GM21360 (cell line): ENCODE measurements at regions not wholly inside any gene's neighbourhood (a gene's known extent, or its start where the extent isn't known, plus 50 kb on each side); places are given as distances from the start of the nearest gene placed in this dataset.
"Not testable (repeated sequence)": the region's sequence is repeated elsewhere in the genome, so short reads cannot be mapped to it uniquely, and the experiment has no call there.

Source experiments
- ATAC-seq: cut with Tn5 transposase; IDR thresholded peaks from one replicate; pipeline ENCODE4 v1.9.1; 2021; ENCODE audit warnings: mild to moderate bottlenecking, moderate library complexity; ENCODE audit not compliant: unreplicated experiment

DNA sequence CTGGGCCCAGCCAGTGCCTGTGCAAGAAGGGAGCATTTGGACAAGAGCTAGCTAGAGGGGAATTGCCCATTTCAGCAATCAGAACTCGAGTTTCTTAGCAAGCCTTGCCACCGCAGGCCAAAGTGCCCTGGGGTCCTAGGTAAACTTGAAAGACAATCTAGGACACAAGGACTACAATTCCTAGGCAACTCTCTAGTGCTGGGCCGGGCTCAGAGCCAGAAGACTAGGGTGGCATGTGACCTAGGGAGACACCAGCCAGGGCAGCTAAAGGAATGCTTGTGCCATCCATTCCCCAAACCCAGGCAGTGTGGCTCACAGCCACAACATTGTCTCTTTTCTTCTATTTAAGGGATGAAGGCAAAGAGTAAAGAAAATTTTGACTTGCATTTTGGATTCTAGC, 205.0 kb downstream of the BMP4 start:
- ATAC-seq = no peak

- no peak for ATAC-seq
These were observed 207.9 kb downstream of the BMP4 start for GRCh38 chr14:53748691-53749090.

- ATAC-seq = no peak
These were observed 211.8 kb downstream of the BMP4 start for GRCh38 chr14:53744857-53745256.

- ATAC-seq = no peak
These were observed 213.3 kb downstream of the BMP4 start for GRCh38 chr14:53743371-53743770.

GRCh38 chr14:53742233-53742620, 214.4 kb downstream of the BMP4 start:
- no peak for ATAC-seq

GRCh38 chr14:53741479-53742232, 215.0 kb downstream of the BMP4 start:
- ATAC-seq = no peak

DNA sequence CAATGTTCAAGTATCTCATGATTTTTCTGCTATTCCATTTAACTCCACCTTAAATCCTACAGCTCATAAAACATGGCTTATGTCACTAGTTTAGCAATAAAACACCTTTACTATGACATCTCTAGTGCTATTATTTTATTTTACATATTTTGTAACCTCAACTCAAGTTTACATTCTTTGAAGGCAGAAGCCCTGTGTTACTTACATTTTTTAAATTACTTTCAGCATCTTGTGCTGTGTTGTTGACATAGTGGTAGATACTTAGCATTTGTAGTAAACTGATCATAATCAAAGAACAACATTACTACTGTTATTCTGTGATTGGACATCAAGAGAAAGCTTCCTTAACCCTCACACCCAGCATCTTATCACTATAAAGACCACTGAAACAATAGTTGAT, 216.1 kb downstream of the BMP4 start:
- ATAC-seq = no peak

GRCh38 chr14:53735916-53736315, 220.7 kb downstream of the BMP4 start:
- no peak for ATAC-seq

DNA sequence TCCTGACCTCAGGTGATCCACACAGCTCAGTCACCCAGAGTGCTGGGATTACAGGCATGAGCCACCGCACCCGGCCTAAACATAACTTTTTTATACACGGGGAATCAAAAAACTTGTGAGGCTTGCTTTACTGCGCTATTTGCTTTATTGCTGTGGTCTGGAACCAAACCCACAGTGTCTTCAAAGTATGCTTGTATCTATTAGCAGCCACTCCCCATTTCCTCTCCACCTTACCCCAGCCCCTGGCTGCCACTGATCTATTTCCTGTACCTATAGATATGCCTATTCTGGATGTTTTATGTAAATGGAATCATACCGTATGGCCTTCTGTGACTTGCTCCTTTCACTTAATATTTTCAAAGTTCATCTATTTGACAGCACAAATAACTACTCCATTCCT, 233.4 kb downstream of the BMP4 start:
- no peak for ATAC-seq

GRCh38 chr14:53719536-53719935, 237.1 kb downstream of the BMP4 start:
- no peak for ATAC-seq

DNA sequence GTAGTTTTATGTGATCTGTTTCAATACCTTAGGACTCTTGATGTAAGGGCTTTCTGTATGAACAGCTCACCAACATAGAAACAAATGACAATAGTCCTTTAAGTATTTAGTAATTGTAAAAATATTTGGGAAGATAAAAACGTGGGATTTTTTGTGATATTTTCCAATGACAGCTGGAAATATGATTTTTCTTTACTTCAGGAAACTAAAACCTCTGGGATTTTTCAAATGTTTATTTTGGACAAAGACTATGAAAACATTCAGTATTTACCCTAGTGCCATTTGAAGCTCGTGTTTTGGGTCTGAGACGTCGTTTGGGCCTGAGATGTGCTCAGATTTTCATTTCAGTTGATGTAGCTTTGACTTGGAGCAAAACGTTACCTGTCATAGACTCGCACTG, 240.0 kb downstream of the BMP4 start:
- no peak for ATAC-seq

- no peak for ATAC-seq
These were observed 241.4 kb downstream of the BMP4 start for GRCh38 chr14:53715193-53715721.

GRCh38 chr14:53714495-53715192, 242.0 kb downstream of the BMP4 start:
- ATAC-seq = no peak

- not testable (repeated sequence) for ATAC-seq
These were observed 243.7 kb downstream of the BMP4 start for GRCh38 chr14:53712901-53713300.

DNA sequence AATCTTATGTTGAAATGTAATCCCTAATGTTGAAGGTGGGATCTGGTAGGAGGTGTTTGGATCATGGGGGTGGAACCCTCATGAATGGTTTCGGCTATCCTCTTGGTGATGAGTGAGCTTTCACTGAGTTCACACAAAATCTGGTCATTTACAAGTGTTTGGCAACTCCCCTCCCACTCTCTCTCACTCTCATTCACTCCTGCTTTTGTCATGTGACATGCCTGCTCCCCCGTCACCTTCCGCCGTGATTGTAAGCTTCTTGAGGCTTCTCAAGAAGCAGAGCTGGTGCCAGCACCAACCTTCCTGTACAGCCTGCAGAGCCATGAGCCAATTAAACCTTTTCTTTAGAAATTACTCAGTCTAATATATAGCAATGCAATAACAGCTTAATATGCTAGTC, 245.4 kb downstream of the BMP4 start:
- no peak for ATAC-seq

GRCh38 chr14:53710615-53711014, 246.0 kb downstream of the BMP4 start:
- no peak for ATAC-seq

GRCh38 chr14:53709381-53709780, 247.2 kb downstream of the BMP4 start:
- ATAC-seq = no peak

DNA sequence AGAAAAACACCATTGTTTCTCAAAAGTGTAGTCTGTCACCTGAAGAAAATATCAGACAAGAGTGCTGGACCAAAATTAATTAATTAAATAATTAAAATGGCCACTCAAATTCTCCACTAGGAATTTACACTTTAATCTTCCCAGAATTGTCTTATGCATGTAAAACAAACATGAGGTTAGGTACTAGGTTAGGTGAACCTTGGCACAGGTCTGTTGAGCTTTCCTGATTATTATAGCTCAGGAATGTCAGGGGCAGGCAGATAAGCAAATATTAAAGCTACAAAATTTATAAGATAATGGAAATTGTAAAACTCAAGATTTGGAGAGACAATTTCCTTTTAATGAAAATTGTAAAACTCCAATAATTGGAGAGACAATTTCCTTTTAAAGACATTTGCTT, 253.2 kb downstream of the BMP4 start:
- no peak for ATAC-seq

DNA sequence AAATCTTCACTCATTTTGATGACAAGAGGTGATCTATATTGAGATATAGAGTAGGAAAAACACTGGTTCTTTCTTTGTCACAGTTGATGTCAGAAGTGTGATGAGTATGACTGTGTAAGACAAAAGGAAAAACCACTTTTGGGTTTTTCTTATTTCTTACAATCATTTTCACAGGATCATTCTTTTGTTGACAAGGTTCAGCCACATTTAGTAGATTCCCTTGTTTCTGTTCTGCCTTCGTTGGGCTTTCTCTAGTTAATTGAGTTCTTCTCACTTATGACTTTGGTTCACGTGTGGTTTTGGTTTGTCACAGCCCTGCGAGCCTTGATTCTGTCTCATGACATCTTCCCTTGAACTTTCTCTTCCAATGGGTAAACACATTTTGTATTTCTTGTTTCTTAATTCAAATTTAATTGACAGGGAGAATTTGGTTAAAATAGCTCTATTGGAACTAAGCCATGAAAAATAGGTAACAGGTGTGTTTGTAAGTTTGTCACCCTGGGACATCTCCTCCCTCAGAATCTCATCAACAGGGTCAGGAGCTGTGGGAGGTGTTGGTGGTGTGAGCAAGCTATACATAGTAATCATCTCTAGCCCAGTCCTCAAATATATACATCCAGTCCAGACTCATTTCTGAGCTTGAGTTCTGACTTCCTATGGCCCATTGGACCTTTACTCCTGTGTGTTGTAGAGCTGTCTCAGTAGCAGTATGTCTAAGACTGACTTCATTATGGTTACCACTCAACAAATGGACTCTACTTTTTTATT, 255.3 kb downstream of the BMP4 start:
- no peak for ATAC-seq

GRCh38 chr14:53696217-53696965, 260.2 kb downstream of the BMP4 start:
- ATAC-seq = no peak

DNA sequence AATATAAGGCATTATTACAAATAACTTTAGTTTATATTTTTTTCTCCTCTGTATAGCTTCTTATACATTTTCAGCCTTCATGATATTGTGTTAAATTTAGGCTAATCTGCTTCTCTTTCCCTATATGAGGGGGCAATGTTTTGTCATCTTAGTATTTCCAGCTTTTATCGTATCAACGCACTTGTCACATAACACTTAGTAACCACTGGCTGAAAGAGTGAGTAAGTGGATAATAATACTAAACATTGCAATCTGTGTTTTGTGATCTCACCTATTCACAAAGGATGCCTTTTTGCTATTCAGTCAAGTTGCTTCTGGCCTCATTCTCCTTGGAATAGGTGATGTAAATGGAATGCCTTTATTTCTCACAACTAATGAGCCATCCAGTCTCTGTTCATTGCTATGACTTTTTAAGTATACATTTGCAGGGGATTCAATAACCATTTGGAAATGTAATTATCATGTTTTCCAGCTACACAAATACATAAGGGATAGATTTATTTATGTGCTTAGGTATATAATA, 260.9 kb downstream of the BMP4 start:
- no peak for ATAC-seq
